PC-9 (cell line): ENCODE measurements at regions not wholly inside any gene's neighbourhood (a gene's known extent, or its start where the extent isn't known, plus 50 kb on each side); places are given as distances from the start of the nearest gene placed in this dataset.

ENCODE experiments used
- CTCF ChIP-seq: fragments of 200-600 bp; sonication (generic); conservative IDR thresholded peaks from 2 replicates; pipeline ENCODE4 v1.6.1; 2017; ENCODE audit warnings: mixed run types, antibody characterized with exemption, mild to moderate bottlenecking, moderate library complexity
- EZH2 ChIP-seq: fragments of 200-600 bp; sonication (generic); IDR thresholded peaks from 2 replicates; pipeline ENCODE4 v1.8.0; 2017; ENCODE audit warnings: antibody characterized with exemption, low read depth

DNA sequence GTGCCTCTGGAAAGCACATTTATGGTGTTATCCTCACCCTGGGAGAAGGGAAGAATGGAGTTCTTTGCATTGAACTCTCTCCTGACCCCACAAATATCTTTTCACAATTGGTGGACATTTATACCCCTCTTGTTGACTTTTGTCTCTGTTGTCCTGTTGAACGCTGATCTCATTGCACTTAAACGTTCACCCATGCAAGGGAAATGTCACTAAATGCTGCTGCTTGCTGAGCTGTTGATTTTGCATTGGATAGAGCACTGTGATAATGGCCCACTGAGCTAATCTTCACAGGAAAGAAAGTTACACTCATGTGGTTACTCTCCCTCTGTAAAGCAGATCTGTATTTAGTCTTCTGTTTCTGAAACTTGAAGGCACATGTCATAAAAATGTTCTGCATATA lies 133.4 kb downstream of the FZD1 start:
- TF ChIP-seq CTCF = no peak
- TF ChIP-seq EZH2 = no peak
